ENCODE measurements at regions not wholly inside any gene's neighbourhood (a gene's known extent, or its start where the extent isn't known, plus 50 kb on each side); places are given as distances from the start of the nearest gene placed in this dataset.

- no peak for TF ChIP-seq MAX (IDR thresholded peaks at IDR 0.05)
- TF ChIP-seq RFX5 (IDR thresholded peaks at IDR 0.05; ENCODE audit: borderline replicate concordance, low read depth, low read length), result no peak
- TF ChIP-seq BACH1 (IDR thresholded peaks at IDR 0.05; ENCODE audit: low read length), result no peak
- no peak for TF ChIP-seq CHD7 (IDR thresholded peaks at IDR 0.05; ENCODE audit: insufficient replicate concordance, low read length)
- TF ChIP-seq KDM4A (IDR thresholded peaks at IDR 0.05; ENCODE audit: low read depth, low read length, severe bottlenecking), result no peak
- no peak for TF ChIP-seq POU5F1 (IDR thresholded peaks at IDR 0.05; ENCODE audit: low read depth, low read length)
Observed at GRCh38 chr5:172577267-172577909, 63.7 kb upstream of the NEURL1B start (continued).

All from H1 (cell line).